ENCODE measurements at regions not wholly inside any gene's neighbourhood (a gene's known extent, or its start where the extent isn't known, plus 50 kb on each side); places are given as distances from the start of the nearest gene placed in this dataset.

DNA sequence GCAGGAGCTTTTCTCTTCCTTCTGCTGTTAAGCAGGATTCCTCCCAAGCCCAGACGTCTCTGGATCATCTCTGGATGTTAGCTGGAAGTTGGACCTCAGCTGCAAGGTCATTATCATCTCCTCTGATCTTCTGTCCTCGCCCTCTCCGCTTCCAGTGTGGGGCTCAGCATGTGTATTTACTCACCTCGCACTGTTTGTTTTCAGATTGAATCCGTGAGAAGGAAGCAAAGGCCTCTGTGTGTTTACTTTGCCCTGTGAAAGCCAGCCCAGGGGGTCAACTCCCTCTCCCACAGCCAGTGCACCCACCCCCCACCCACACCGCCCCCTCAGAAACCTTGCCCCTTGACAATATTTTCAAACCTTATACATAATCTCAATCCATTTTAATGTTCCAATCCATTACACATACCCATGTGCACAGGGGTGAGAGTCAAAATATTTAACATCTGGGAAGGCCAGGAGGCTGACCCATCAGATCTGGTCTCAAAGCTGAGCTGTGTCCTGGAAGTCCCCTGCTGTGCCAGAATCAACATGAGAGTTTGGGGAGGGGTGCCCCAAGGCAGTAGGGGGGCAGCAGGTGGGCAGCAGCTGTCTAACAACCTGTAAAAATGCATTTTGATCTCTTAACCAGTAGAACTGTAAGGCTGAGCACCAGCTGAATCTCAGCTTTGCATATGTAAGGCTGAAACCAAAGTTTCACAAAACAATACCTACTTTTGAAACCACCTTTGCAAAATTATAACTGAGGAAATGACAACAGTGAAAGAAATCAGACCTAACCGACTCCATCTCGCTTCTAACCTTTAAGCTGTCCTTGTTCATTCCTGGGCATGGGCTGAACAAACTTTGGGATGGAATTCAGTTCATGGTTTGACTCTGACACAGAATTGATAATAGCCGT, 157.9 kb downstream of the ZNF664 start:
- ATAC-seq, result no peak
- no peak for TF ChIP-seq ZFP30 (CRISPR knock-in tag; IDR thresholded peaks at IDR 0.05)
- TF ChIP-seq ZNF8 (CRISPR knock-in tag; IDR thresholded peaks at IDR 0.05), result no peak
- TF ChIP-seq PPARA (CRISPR knock-in tag; IDR thresholded peaks at IDR 0.05; ENCODE audit: borderline replicate concordance), result no peak
- no peak for TF ChIP-seq SNAI2 (CRISPR knock-in tag; IDR thresholded peaks at IDR 0.05)
- TF ChIP-seq, protein P1, sequence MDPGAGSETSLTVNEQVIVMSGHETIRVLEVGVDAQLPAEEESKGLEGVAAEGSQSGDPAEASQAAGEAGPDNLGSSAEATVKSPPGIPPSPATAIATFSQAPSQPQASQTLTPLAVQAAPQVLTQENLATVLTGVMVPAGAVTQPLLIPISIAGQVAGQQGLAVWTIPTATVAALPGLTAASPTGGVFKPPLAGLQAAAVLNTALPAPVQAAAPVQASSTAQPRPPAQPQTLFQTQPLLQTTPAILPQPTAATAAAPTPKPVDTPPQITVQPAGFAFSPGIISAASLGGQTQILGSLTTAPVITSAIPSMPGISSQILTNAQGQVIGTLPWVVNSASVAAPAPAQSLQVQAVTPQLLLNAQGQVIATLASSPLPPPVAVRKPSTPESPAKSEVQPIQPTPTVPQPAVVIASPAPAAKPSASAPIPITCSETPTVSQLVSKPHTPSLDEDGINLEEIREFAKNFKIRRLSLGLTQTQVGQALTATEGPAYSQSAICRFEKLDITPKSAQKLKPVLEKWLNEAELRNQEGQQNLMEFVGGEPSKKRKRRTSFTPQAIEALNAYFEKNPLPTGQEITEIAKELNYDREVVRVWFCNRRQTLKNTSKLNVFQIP (CRISPR knock-in tag; IDR thresholded peaks at IDR 0.05; ENCODE audit: borderline replicate concordance, low read depth), result no peak
- no peak for TF ChIP-seq ZC3H10 (CRISPR knock-in tag; IDR thresholded peaks at IDR 0.05)
- no peak for TF ChIP-seq RARB (CRISPR knock-in tag; IDR thresholded peaks at IDR 0.05)
- TF ChIP-seq TOX (CRISPR knock-in tag; IDR thresholded peaks at IDR 0.05; ENCODE audit: borderline replicate concordance), result no peak

DNA sequence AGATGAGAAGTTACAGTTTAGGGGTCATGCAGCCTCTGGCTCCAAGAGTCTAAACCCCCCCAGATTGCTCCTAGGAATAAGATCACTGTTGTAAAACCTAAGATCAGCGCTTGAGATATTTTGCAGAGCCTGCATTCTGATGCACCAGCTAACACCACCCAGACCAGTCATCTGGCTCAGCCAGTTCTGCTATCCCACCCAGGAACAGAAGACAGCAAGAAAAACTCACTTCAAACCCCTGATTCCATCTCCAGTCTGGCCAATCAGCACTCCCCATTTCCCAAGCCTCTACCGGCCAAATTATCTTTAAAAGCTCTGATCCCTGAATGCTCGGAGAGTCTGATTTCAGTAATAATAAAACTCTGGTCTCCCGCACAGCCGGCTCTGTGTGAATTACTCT, 158.6 kb downstream of the ZNF664 start:
- TF ChIP-seq, protein P1 (CRISPR knock-in tag; IDR thresholded peaks at IDR 0.05; ENCODE audit: borderline replicate concordance, low read depth), result no peak
- no peak for TF ChIP-seq CSDC2 (CRISPR knock-in tag; IDR thresholded peaks at IDR 0.05)
- no peak for TF ChIP-seq ZC3H10 (CRISPR knock-in tag; IDR thresholded peaks at IDR 0.05)
- ATAC-seq, result no peak

DNA sequence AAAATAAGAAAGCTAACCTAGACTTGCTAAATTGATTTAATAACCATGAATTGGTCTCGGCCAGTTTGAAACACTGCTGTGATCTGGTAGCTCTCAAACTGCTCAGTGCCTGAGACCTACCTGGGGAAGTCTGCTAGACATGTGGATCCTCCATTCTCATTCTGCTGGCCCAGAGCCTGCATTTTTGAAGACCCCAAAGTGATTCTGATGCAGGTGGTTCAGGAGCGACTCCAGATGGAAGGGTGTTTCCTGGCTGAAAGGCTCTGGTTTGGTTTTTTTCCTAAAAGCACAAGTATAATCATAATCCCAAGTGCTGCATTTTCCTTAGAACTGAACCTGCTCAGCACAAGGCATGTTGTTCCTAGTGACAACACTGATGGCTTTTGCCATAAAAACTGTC, 159.5 kb downstream of the ZNF664 start:
- TF ChIP-seq ARNTL (CRISPR knock-in tag; IDR thresholded peaks at IDR 0.05; ENCODE audit: borderline replicate concordance, low read depth) (no peak), ESRRG (CRISPR knock-in tag; IDR thresholded peaks at IDR 0.05) (no peak), RARB (CRISPR knock-in tag; IDR thresholded peaks at IDR 0.05) (no peak), CSDC2 (CRISPR knock-in tag; IDR thresholded peaks at IDR 0.05) (no peak), OSR1 (CRISPR knock-in tag; IDR thresholded peaks at IDR 0.05) (no peak), ISL1 (CRISPR knock-in tag; IDR thresholded peaks at IDR 0.05) (no peak), PPARA (CRISPR knock-in tag; IDR thresholded peaks at IDR 0.05; ENCODE audit: borderline replicate concordance) (no peak), ZNF8 (CRISPR knock-in tag; IDR thresholded peaks at IDR 0.05) (no peak), GLIS3 (CRISPR knock-in tag; IDR thresholded peaks at IDR 0.05) (no peak), ZNF70 (CRISPR knock-in tag; IDR thresholded peaks at IDR 0.05) (no peak)
- TF ChIP-seq, protein P2, sequence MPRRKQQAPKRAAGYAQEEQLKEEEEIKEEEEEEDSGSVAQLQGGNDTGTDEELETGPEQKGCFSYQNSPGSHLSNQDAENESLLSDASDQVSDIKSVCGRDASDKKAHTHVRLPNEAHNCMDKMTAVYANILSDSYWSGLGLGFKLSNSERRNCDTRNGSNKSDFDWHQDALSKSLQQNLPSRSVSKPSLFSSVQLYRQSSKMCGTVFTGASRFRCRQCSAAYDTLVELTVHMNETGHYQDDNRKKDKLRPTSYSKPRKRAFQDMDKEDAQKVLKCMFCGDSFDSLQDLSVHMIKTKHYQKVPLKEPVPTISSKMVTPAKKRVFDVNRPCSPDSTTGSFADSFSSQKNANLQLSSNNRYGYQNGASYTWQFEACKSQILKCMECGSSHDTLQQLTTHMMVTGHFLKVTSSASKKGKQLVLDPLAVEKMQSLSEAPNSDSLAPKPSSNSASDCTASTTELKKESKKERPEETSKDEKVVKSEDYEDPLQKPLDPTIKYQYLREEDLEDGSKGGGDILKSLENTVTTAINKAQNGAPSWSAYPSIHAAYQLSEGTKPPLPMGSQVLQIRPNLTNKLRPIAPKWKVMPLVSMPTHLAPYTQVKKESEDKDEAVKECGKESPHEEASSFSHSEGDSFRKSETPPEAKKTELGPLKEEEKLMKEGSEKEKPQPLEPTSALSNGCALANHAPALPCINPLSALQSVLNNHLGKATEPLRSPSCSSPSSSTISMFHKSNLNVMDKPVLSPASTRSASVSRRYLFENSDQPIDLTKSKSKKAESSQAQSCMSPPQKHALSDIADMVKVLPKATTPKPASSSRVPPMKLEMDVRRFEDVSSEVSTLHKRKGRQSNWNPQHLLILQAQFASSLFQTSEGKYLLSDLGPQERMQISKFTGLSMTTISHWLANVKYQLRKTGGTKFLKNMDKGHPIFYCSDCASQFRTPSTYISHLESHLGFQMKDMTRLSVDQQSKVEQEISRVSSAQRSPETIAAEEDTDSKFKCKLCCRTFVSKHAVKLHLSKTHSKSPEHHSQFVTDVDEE (CRISPR knock-in tag; IDR thresholded peaks at IDR 0.05), result no peak
- TF ChIP-seq, protein P3, sequence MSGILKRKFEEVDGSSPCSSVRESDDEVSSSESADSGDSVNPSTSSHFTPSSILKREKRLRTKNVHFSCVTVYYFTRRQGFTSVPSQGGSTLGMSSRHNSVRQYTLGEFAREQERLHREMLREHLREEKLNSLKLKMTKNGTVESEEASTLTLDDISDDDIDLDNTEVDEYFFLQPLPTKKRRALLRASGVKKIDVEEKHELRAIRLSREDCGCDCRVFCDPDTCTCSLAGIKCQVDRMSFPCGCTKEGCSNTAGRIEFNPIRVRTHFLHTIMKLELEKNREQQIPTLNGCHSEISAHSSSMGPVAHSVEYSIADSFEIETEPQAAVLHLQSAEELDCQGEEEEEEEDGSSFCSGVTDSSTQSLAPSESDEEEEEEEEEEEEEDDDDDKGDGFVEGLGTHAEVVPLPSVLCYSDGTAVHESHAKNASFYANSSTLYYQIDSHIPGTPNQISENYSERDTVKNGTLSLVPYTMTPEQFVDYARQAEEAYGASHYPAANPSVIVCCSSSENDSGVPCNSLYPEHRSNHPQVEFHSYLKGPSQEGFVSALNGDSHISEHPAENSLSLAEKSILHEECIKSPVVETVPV (CRISPR knock-in tag; IDR thresholded peaks at IDR 0.05), result no peak
- TF ChIP-seq, protein P4, sequence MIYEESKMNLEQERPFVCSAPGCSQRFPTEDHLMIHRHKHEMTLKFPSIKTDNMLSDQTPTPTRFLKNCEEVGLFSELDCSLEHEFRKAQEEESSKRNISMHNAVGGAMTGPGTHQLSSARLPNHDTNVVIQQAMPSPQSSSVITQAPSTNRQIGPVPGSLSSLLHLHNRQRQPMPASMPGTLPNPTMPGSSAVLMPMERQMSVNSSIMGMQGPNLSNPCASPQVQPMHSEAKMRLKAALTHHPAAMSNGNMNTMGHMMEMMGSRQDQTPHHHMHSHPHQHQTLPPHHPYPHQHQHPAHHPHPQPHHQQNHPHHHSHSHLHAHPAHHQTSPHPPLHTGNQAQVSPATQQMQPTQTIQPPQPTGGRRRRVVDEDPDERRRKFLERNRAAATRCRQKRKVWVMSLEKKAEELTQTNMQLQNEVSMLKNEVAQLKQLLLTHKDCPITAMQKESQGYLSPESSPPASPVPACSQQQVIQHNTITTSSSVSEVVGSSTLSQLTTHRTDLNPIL (CRISPR knock-in tag; IDR thresholded peaks at IDR 0.05; ENCODE audit: low read depth), result no peak
- ATAC-seq, result no peak

DNA sequence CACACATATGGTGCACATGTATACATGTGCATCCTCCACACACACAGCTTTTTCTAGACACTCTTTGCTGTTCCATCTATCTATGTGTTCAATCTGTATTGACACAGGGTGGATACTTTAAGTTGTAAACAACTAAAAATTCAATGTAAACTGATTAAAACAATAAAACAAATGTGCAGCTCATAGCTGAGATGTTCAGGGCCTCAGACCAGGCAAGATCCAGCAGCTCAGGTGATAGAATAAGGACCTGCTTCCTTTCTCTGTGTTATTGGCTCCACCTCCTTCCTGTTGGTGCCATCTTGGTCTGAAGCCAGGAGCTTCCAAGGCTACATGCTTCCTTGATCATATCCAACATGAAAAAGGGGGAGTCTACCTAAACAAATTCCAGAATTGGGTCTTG, 158.1 kb upstream of the RFLNA start:
- TF ChIP-seq OSR1 (CRISPR knock-in tag; IDR thresholded peaks at IDR 0.05), result no peak
- TF ChIP-seq ISL1 (CRISPR knock-in tag; IDR thresholded peaks at IDR 0.05), result no peak
- TF ChIP-seq, protein P1 (CRISPR knock-in tag; IDR thresholded peaks at IDR 0.05; ENCODE audit: borderline replicate concordance, low read depth), result no peak
- no peak for TF ChIP-seq SNAI2 (CRISPR knock-in tag; IDR thresholded peaks at IDR 0.05)
- no peak for TF ChIP-seq BACH2 (CRISPR knock-in tag; IDR thresholded peaks at IDR 0.05; ENCODE audit: borderline replicate concordance)
- TF ChIP-seq RARB (CRISPR knock-in tag; IDR thresholded peaks at IDR 0.05), result no peak
- no peak for ATAC-seq

Measured in SK-N-SH treated with all-trans-retinoic acid at 6 μM for 48 hours (cell line).